Skeletal muscle satellite cell (primary cell): ENCODE measurements at regions not wholly inside any gene's neighbourhood (a gene's known extent, or its start where the extent isn't known, plus 50 kb on each side); places are given as distances from the start of the nearest gene placed in this dataset.

ENCODE experiments used
- H3K27me3 ChIP-seq: 2 replicates; pipeline ENCODE4 v1.7.0; 2013; ENCODE audit warnings: low read length; ENCODE audit not compliant: control insufficient read depth, insufficient read depth
- H3K36me3 ChIP-seq: 2 replicates; pipeline ENCODE4 v1.7.0; 2013; ENCODE audit warnings: mild to moderate bottlenecking, control low read depth, low read length; ENCODE audit not compliant: insufficient read depth
- H3K4me1 ChIP-seq: 2 replicates; pipeline ENCODE4 v1.7.0; 2013; ENCODE audit warnings: low read length; ENCODE audit not compliant: control insufficient read depth, insufficient read depth
- H3K4me2 ChIP-seq: 2 replicates; pipeline ENCODE4 v1.7.0; 2013; ENCODE audit warnings: mild to moderate bottlenecking, low read length
- H3K4me3 ChIP-seq: 2 replicates; pipeline ENCODE4 v1.7.0; 2013; ENCODE audit warnings: low read length
- H3K9ac ChIP-seq: 2 replicates; pipeline ENCODE4 v1.7.0; 2013; ENCODE audit warnings: mild to moderate bottlenecking, low read depth, low read length, moderate library complexity
- H3K9me3 ChIP-seq: replicated peaks from 2 replicates; pipeline ENCODE4 v1.7.0; 2013; ENCODE audit warnings: mild to moderate bottlenecking, control low read depth, low read length

DNA sequence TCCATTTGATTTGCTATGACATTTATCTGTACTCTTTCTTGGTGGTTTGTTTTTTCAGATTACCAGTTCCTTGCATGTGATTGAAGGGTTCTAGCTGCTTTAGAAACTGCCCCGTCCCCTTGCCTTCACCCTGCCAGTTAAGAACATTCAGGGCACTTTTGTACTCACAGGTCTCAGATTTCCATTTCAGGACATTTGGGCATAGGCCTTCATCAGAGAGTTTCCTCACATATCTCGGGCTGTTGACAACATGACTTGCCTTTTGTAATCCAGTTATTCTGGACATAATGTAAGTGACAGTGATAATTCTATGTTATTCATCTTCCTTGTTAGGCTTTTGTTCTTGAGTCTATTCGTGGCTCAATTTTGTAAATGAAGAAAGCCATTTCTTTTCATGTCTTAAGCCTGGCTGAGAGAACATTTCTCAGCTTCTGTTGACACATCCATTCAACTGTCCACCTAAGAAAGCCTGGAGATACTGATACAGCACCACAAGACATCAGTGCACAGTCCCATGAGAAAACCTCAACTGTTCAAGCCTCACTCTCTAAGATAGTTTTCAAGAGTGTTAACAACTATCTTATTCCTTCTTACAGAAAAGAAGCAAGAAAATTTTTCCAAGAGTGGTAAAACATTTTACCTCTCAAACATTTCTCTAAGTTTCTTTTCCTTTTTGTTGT lies 209.3 kb upstream of the SGK1 start:
- H3K4me3 ChIP-seq: no peak overlapping the region
- no peak overlapping the region for H3K4me2 ChIP-seq
- H3K4me1 ChIP-seq: no peaks in the 10 kb centered on the region

DNA sequence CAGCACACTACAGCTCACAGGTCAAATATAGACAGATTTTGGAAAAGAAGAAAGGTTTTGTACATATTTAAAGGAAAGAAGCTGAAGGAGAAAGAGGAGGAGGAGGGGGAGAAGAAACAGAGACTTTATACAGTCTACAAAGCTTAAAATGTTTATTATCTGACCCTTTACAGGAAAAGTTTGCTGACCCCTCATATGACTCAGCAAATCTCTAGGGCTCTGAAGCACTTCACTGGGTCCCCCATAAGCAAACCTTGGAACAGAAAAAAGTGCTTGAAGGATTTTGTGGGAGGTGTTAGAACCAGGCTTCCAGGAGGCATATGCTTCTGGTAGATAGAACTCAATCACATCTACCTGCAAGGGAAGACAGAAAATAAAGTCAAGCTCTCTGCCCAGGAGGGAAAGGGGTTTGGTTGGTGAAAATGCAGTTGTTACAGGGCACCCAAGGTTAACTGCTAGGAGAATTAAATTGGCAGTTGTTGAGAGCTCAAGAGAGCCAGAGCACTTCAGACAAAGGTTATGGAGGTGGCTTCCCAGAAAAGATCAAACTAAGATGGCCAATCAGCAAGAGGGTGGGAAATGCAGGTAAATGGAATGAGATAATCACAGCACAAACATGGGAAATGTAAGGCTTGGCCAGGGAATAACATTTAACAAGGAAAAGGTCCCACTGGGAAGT lies 207.4 kb upstream of the SGK1 start:
- Histone ChIP-seq H3K9ac (no peak overlapping the region), H3K36me3 (no peaks in the 10 kb centered on the region), H3K27me3 (no peaks in the 10 kb centered on the region), H3K4me2 (no peak overlapping the region), H3K4me3 (no peak overlapping the region), H3K9me3 (no peaks in the 10 kb centered on the region), H3K4me1 (peaks cover 3% of the 10 kb centered on the region)

More for the DNA sequence above, 209.3 kb upstream of the SGK1 start:
- H3K27me3 ChIP-seq: no peaks in the 10 kb centered on the region
- no peaks in the 10 kb centered on the region for H3K36me3 ChIP-seq
- no peak overlapping the region for H3K9ac ChIP-seq
- no peaks in the 10 kb centered on the region for H3K9me3 ChIP-seq

DNA sequence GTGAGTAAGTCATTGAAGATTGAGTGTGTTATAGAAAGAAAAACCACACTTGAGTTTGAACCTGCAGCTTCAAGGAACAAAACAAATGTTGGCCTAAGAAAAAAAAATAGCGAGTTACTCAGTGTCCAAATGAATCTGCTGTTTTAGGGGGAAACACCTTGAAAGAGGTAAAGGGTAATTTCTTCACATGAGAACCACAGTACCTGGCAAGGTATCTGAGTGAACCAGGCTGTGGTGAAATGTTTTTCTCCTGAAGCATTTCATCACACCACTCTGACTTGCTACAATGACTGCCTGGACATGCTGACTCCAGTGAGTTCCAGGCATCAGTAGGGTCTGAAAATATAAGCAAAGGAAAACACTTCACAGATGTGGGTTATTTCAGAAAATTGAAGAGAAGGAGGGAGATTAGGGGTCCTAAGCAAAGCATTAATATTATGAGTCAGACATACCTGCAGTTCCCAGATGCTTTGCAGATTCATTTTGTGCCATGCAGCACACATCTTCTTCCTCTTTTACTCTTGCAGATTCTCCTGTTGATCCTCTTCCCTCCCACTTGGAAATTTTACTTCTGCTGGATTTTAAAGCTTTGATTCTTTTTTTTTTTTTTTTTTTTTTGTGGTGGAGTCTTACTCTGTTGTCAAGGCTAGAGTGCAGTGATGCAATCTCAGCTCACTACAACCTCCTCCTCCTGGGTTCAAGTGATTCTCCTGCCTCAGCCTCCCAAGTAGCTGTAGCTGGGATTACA lies 206.2 kb upstream of the SGK1 start:
- Histone ChIP-seq H3K4me3 (no peak overlapping the region), H3K9me3 (no peaks in the 10 kb centered on the region), H3K36me3 (no peaks in the 10 kb centered on the region), H3K4me2 (no peak overlapping the region), H3K27me3 (no peaks in the 10 kb centered on the region), H3K4me1 (peaks cover 3% of the 10 kb centered on the region), H3K9ac (no peak overlapping the region)

DNA sequence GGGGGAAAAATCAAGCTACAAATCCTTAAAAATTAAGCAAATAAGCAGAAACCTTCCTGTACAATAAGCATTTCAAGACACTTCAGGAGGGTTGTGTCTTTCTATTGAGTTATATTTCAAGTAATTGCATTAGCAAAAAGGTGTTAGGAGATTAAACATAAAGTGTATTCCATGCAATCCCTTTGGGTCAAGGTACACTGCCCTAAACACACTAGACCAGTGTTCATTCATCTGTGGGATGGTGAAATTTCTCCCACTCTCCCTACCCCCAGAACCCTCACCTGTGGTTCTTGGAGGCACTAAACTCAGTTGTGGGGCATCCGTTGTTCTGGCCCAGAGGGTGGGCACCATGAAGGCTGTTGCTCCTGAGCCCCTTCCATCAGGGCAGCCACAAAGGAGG lies 205.1 kb upstream of the SGK1 start:
- Histone ChIP-seq H3K27me3 (no peaks in the 10 kb centered on the region), H3K36me3 (no peaks in the 10 kb centered on the region), H3K4me3 (no peak overlapping the region), H3K9me3 (no peaks in the 10 kb centered on the region), H3K4me1 (peaks cover 5% of the 10 kb centered on the region), H3K9ac (no peak overlapping the region), H3K4me2 (no peak overlapping the region)

DNA sequence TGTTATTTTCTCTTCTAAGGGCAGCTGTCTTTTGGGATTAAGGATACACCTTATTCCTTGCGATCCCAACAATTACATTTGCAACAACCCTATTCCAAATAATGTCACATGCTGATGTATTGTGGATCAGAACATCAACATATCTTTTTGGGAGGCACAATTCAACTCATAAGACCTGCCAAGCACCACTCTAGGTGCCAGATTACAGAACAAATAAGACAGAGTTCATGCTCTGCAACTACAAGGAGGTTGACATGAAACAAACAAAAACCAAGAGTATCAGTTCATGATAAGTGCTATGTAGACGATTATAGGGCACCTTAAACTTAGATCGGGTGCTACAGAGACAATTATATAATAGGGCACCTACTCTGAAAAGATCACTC lies 203.2 kb upstream of the SGK1 start:
- no peaks in the 10 kb centered on the region for H3K9me3 ChIP-seq
- peaks cover 24% of the 10 kb centered on the region for H3K4me1 ChIP-seq
- no peaks in the 10 kb centered on the region for H3K27me3 ChIP-seq
- H3K4me2 ChIP-seq: no peak overlapping the region
- no peak overlapping the region for H3K4me3 ChIP-seq
- no peaks in the 10 kb centered on the region for H3K36me3 ChIP-seq
- no peak overlapping the region for H3K9ac ChIP-seq

DNA sequence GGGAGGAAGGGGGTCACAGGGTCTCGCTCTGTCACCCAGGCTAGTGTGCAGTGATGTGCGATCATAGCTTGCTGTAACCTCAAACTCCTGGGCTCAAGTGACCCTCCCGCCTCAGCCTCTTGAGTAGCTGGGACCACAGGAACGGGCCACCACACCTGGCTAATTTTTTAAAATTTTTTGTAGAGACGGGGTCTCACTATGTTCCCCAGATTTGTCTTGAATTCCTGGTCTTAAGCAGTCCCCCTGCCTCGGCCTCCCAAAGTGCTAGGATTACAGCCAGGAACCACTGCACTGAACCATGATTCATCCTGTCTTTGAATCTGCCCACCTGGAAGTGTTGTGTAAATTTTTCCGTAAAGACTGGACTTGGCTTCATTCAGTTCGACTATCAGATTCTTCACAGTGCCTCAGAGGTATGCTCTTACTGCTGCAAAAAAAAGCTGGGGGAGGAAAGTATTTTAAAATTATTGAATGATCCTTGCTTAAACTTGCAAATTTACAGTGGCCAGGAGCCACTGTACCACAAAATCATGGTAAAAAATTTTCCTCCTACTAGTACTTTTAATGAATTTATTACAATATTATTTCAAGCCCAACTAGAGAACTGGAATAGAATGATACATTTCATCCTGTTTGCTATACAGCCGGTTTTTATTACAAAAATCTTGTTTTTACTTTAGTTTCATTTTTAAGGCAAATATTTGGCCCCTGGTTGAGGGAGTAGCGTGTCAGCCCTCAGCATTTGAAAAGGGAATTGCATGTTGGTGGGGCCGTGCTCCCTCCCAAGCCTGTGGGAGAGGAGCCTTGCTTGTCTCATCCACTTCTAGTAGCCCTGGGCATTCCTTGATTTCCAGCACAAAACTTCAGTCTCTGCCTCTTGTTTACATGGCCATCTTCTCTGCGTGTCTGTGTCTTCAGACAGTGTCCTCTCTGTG lies 202.5 kb upstream of the SGK1 start:
- H3K9ac ChIP-seq: no peak overlapping the region
- no peaks in the 10 kb centered on the region for H3K27me3 ChIP-seq
- H3K4me3 ChIP-seq: no peak overlapping the region
- H3K36me3 ChIP-seq: no peaks in the 10 kb centered on the region
- peaks cover 24% of the 10 kb centered on the region for H3K4me1 ChIP-seq
- no peaks in the 10 kb centered on the region for H3K9me3 ChIP-seq
- no peak overlapping the region for H3K4me2 ChIP-seq

DNA sequence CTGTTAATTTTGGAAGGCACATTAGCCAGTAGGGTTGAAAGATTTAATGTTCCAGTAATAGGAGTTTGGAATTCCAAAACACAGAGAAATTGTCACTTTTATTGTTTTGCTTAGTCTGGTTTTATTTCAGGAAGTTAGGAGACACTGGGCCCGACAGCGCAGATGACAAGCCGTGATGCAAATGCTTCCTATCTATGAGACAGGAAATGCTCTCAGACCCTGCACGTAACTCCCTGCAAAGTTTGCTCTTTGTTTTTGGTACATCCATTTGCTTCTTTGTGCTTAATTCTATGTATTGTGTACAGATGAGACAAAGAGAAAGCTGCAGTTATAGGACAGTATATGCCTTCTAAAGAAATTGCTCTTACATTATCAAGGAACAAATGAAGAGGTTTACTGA lies 201.6 kb upstream of the SGK1 start:
- no peak overlapping the region for H3K9ac ChIP-seq

DNA sequence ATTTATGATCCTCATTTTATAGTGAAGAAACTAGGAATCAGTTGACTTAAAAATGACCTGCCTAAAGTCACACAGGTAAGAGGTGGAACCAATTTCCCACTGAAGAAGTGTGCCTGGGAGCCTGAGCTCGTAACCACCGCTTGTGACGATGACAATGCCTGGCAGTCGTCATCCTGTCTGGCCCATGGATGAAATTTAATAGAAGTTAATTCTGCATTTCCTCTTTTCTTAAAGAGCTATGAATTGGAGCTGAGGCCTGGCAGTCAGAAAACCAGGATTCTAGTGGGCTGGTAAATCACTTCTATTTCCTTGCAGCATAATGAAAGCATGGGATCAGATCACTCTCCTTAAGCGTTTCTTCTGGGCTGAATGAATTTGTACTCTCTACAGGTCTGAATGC lies 200.0 kb upstream of the SGK1 start:
- Histone ChIP-seq H3K4me2 (peak overlapping the region; percentile 82), H3K4me3 (peak overlapping the region; percentile 57), H3K27me3 (no peaks in the 10 kb centered on the region), H3K36me3 (no peaks in the 10 kb centered on the region), H3K9me3 (no peaks in the 10 kb centered on the region), H3K9ac (peak overlapping the region; percentile 64), H3K4me1 (peaks cover 30% of the 10 kb centered on the region)

More for the DNA sequence above, 201.6 kb upstream of the SGK1 start:
- no peaks in the 10 kb centered on the region for H3K36me3 ChIP-seq
- no peaks in the 10 kb centered on the region for H3K9me3 ChIP-seq
- no peaks in the 10 kb centered on the region for H3K27me3 ChIP-seq
- no peak overlapping the region for H3K4me2 ChIP-seq
- no peak overlapping the region for H3K4me3 ChIP-seq
- peaks cover 24% of the 10 kb centered on the region for H3K4me1 ChIP-seq

DNA sequence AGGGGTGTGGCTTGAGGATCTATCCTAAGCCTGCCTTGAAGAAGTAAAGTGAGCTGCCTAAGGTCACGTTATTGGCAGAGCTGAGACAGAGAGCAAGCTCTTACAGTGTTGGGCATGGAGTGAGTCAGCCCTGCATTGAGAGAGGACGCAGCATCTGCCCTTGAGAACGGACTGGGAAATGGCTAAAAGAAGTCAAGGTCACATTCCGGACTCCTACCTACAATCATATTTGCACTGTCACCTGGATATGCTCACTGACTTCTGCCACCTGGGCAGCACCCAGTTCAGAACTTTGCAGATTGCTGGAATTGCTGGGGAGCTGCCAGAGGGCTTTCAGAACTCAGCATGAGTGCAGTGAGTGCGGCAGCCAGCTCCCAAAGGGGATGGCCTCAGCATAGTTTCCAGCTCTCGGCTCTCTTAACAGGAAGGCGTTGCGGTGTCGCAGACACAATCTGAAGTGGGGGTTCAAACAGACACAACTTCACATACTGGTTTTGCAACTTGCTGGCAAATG lies 199.3 kb upstream of the SGK1 start:
- peak overlapping the region; percentile 57 for H3K4me3 ChIP-seq
- no peaks in the 10 kb centered on the region for H3K9me3 ChIP-seq
- H3K4me2 ChIP-seq: peak overlapping the region; percentile 82
- H3K36me3 ChIP-seq: no peaks in the 10 kb centered on the region
- H3K27me3 ChIP-seq: no peaks in the 10 kb centered on the region
- peak overlapping the region; percentile 64 for H3K9ac ChIP-seq
- H3K4me1 ChIP-seq: peaks cover 33% of the 10 kb centered on the region

DNA sequence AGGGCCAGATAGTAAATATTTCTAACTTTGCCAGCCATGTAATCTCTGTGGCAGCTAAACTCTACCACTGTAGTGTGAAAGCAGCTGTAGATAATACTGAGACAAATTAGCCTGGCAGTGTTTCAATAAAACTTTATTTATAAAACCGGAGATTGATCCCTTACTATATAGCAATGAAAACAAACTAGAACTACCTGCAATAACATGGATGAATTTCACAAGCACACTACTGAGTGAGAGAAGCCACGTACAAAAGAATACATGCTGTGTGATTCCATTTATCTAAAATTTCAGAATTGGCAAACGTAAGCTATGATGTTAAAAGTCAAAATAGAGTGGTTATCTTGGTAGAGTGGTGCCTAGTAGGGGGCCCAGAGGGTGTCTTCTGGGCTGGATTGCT lies 198.7 kb upstream of the SGK1 start:
- Histone ChIP-seq H3K9ac (peak overlapping the region; percentile 42), H3K36me3 (no peaks in the 10 kb centered on the region), H3K4me3 (no peak overlapping the region), H3K9me3 (no peaks in the 10 kb centered on the region), H3K4me1 (peaks cover 33% of the 10 kb centered on the region), H3K4me2 (peak overlapping the region; percentile 82), H3K27me3 (no peaks in the 10 kb centered on the region)

DNA sequence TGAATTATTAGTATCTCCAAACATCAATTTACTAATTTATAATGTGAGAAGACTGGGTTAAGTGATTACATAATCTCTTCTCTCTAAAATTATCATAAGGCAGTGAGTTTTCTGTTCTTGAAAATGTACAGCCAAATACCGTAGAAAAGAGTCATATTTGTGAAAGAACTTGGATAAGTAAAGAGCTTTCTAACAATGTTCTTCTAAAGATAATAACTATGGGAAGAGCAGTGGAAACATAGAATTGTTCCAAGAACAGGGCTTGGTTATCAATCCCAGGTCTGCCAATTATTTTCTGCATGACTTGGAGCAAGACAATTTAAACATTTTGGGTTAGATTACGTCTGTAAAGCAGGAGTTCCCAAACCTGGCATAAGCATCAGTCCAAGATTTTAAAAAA lies 198.1 kb upstream of the SGK1 start:
- no peaks in the 10 kb centered on the region for H3K9me3 ChIP-seq
- H3K9ac ChIP-seq: no peak overlapping the region
- no peaks in the 10 kb centered on the region for H3K27me3 ChIP-seq
- peaks cover 34% of the 10 kb centered on the region for H3K4me1 ChIP-seq
- H3K4me2 ChIP-seq: no peak overlapping the region
- H3K4me3 ChIP-seq: no peak overlapping the region
- no peaks in the 10 kb centered on the region for H3K36me3 ChIP-seq
